Stomach (tissue), 8 donors: ENCODE measurements at regions not wholly inside any gene's neighbourhood (a gene's known extent, or its start where the extent isn't known, plus 50 kb on each side); places are given as distances from the start of the nearest gene placed in this dataset.

Experiments
- DNase-seq, 2 donors: peaks; one replicate each; pipeline versions ENCODE4 v3.0.0 to v3.0.0-alpha.2; 2013 to 2019
- H3K27ac ChIP-seq, 5 donors: fragments of 200-600 bp in 4 of 5; sonication (generic) in 4 of 5; one replicate each; pipeline ENCODE4 v1.5.1; 2013 to 2019; ENCODE audit warnings: mild to moderate bottlenecking in 1 of 5, moderate library complexity in 1 of 5
- H3K27me3 ChIP-seq, 3 donors: fragments of 200-600 bp; sonication (generic); one replicate each; pipeline ENCODE4 v1.5.1; 2017 to 2019; ENCODE audit warnings: mixed run types in 1 of 3
- H3K36me3 ChIP-seq, 4 donors: fragments of 200-600 bp; sonication (generic); 1 replicate in 3 of 4; 2 replicates in 1 of 4; pipeline ENCODE4 v1.5.1; 2016 to 2019
- H3K4me1 ChIP-seq, 4 donors: fragments of 200-600 bp; sonication (generic); one replicate each; pipeline ENCODE4 v1.5.1; 2016 to 2019
- H3K4me3 ChIP-seq, 4 donors: fragments of 200-600 bp; sonication (generic) in 3 of 4; one replicate each; pipeline ENCODE4 v1.5.1; 2016 to 2019; ENCODE audit warnings: mild to moderate bottlenecking in 1 of 4
- H3K9me3 ChIP-seq, 4 donors: fragments of 200-600 bp; sonication (generic); one replicate each; pipeline ENCODE4 v1.5.1; 2016 to 2019
- CTCF ChIP-seq, 7 experiments: fragments of 450-650 bp in 4 of 7; fragments of 200-600 bp in 3 of 7; sonication (generic) in 3 of 7; IDR thresholded peaks; one replicate each; pipeline ENCODE4 v1.5.1; 2016 to 2019; ENCODE audit warnings: antibody characterized with exemption in 7 of 7, control low read depth in 2 of 7, mild to moderate bottlenecking in 1 of 7
- EP300 ChIP-seq: sonication (generic); formaldehyde crosslinking; IDR thresholded peaks from one replicate; pipeline ENCODE4 v1.6.1; 2017; ENCODE audit warnings: antibody characterized with exemption
- POLR2A ChIP-seq, 4 donors: fragments of 450-650 bp; IDR thresholded peaks; one replicate each; pipeline ENCODE4 v1.6.1; 2016; ENCODE audit warnings: antibody characterized with exemption in 4 of 4, control low read depth in 2 of 4, mild to moderate bottlenecking in 1 of 4, moderate library complexity in 1 of 4
- POLR2AphosphoS5 ChIP-seq, 3 donors: sonication (generic); formaldehyde crosslinking; IDR thresholded peaks; one replicate each; pipeline ENCODE4 v1.6.1; 2016; ENCODE audit warnings: antibody characterized with exemption in 3 of 3
- WGBS, 5 donors: extraction: QIAGEN DNeasy Blood & Tissue Kit in 3 of 5; methylation state at CpG; one replicate each; pipeline versions ENCODE4 v1.1.5 to v1.1.7; 2013 to 2018; 5-methylcytosine and 5-hydroxymethylcytosine counted together
- intact Hi-C: fragments of 100-400 bp; cut with DNase I; formaldehyde crosslinking; loops from one replicate; pipeline ENCODE4 v1.15.1; 2023; ENCODE audit warnings: low total_unique reads
- donor health status: healthy with polysubstance abuse.
- donor health status: Bipolar disorder and iron deficiency.
- donor health status: healthy.

- Histone ChIP-seq H3K27ac (no peak overlapping the region), H3K4me1 (no peaks in the 10 kb centered on the region), H3K4me3 (no peak overlapping the region), H3K36me3 (no peaks in the 10 kb centered on the region), H3K9me3 (no peaks in the 10 kb centered on the region), H3K27me3 (no peaks in the 10 kb centered on the region)
- no peak for DNase-seq
- WGBS, 5 donors: 73 to 82% (median 75%) methylated on average over 12 of the region's 12 CpGs
- intact Hi-C loops: no loop called here
- no peak for TF ChIP-seq CTCF (IDR thresholded peaks at IDR 0.05)
These were observed 191.3 kb downstream of the MID1IP1 start for GRCh38 chrX:38992441-38993096.

- intact Hi-C loops: no loop called here
These were observed 192.2 kb downstream of the MID1IP1 start for GRCh38 chrX:38993500-38993899.

GRCh38 chrX:38999099-38999498 is 197.8 kb downstream of the MID1IP1 start:
- intact Hi-C loops: no loop called here
- Histone ChIP-seq H3K27ac (no peak overlapping the region), H3K4me3 (no peak overlapping the region), H3K27me3 (no peaks in the 10 kb centered on the region), H3K36me3 (no peaks in the 10 kb centered on the region), H3K4me1 (no peaks in the 10 kb centered on the region), H3K9me3 (no peaks in the 10 kb centered on the region)
- whole genome bisulfite sequencing, 5 donors: 72 to 96% (median 86%) methylated on average over 2 of the region's 2 CpGs
- TF ChIP-seq CTCF (IDR thresholded peaks at IDR 0.05): no peak
- no peak for TF ChIP-seq POLR2AphosphoS5 (IDR thresholded peaks at IDR 0.05)
- no peak for TF ChIP-seq EP300
- TF ChIP-seq POLR2A (IDR thresholded peaks at IDR 0.05): no peak
- no peak for DNase-seq

More at GRCh38 chrX:38993500-38993899, 192.2 kb downstream of the MID1IP1 start:
- WGBS, 5 donors: 17 to 53% (median 33%) methylated on average over 1 of the region's 1 CpG
- no peak for TF ChIP-seq EP300
- no peak for TF ChIP-seq CTCF (IDR thresholded peaks at IDR 0.05)
- TF ChIP-seq POLR2A (IDR thresholded peaks at IDR 0.05): no peak
- TF ChIP-seq POLR2AphosphoS5 (IDR thresholded peaks at IDR 0.05): no peak
- Histone ChIP-seq H3K27me3 (no peaks in the 10 kb centered on the region), H3K36me3 (no peaks in the 10 kb centered on the region), H3K4me1 (no peaks in the 10 kb centered on the region), H3K27ac (no peak overlapping the region), H3K9me3 (no peaks in the 10 kb centered on the region), H3K4me3 (no peak overlapping the region)
- no peak for DNase-seq

GRCh38 chrX:38999967-39000745 is 198.9 kb downstream of the MID1IP1 start:
- Histone ChIP-seq H3K9me3 (no peaks in the 10 kb centered on the region), H3K27ac (no peak overlapping the region), H3K36me3 (no peaks in the 10 kb centered on the region), H3K27me3 (no peaks in the 10 kb centered on the region), H3K4me3 (no peak overlapping the region), H3K4me1 (no peaks in the 10 kb centered on the region)
- intact Hi-C loops: no loop called here
- WGBS, 5 donors: 37 to 60% (median 46%) methylated on average over 2 of the region's 2 CpGs
- no peak for DNase-seq
- TF ChIP-seq POLR2A (IDR thresholded peaks at IDR 0.05) (no peak), CTCF (IDR thresholded peaks at IDR 0.05) (no peak), POLR2AphosphoS5 (IDR thresholded peaks at IDR 0.05) (no peak), EP300 (no peak)
